Thyroid gland (tissue), 4 donors: ENCODE measurements at regions not wholly inside any gene's neighbourhood (a gene's known extent, or its start where the extent isn't known, plus 50 kb on each side); places are given as distances from the start of the nearest gene placed in this dataset.

Source experiments
- CTCF ChIP-seq, 6 experiments: fragments of 200-600 bp in 3 of 6; fragments of 450-650 bp in 3 of 6; sonication (generic) in 3 of 6; IDR thresholded peaks; one replicate each; pipeline ENCODE4 v1.5.1; 2016 to 2019; ENCODE audit warnings: antibody characterized with exemption in 6 of 6, mild to moderate bottlenecking in 2 of 6, inconsistent platforms in 1 of 6, moderate library complexity in 1 of 6
- POLR2A ChIP-seq, 2 donors: fragments of 450-650 bp; IDR thresholded peaks; one replicate each; pipeline ENCODE4 v1.6.1; 2017; ENCODE audit warnings: antibody characterized with exemption in 2 of 2, mild to moderate bottlenecking in 2 of 2, moderate library complexity in 1 of 2

DNA sequence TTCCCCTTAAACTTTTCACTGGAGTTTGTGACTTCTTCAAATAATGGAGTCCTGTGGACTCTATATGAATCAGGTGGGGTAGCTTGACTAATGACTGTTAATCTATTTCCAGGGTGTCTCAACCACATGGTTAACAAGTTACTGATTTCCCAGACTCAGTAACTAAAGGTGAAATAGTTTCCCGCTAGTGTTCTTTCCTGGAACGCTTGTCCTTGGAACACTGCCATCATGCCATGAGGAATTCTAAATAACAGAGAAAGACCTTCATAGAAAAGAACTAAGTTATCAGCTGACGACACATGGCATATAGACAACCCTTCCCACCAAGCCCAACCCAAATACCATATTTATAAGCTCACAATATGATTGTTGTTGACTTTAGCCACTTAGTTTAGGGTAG is 1027.9 kb upstream of the FAM98A start:
- TF ChIP-seq CTCF (IDR thresholded peaks at IDR 0.05): no peak
- TF ChIP-seq POLR2A (IDR thresholded peaks at IDR 0.05): no peak
